Skeletal muscle tissue (tissue), 1 donor: ENCODE measurements at regions not wholly inside any gene's neighbourhood (a gene's known extent, or its start where the extent isn't known, plus 50 kb on each side); places are given as distances from the start of the nearest gene placed in this dataset.

Experiments used
- small RNA-seq: library from RNA; depleted of rRNA; stranded (forward); fragments of <200 nt; gene quantifications from one replicate; pipeline ENCODE3, GENCODE V24; 2014

Small RNA genes lying in the stretch of these regions (small RNA-seq; reads per million reads assigned to genes)
- gene MIR3143, result 0.44 reads per million, percentile 55 among the genes with 10 or more reads in this experiment
- 0.09 reads per million for gene RNU2-62P
